ENCODE measurements at regions not wholly inside any gene's neighbourhood (a gene's known extent, or its start where the extent isn't known, plus 50 kb on each side); places are given as distances from the start of the nearest gene placed in this dataset.

DNA sequence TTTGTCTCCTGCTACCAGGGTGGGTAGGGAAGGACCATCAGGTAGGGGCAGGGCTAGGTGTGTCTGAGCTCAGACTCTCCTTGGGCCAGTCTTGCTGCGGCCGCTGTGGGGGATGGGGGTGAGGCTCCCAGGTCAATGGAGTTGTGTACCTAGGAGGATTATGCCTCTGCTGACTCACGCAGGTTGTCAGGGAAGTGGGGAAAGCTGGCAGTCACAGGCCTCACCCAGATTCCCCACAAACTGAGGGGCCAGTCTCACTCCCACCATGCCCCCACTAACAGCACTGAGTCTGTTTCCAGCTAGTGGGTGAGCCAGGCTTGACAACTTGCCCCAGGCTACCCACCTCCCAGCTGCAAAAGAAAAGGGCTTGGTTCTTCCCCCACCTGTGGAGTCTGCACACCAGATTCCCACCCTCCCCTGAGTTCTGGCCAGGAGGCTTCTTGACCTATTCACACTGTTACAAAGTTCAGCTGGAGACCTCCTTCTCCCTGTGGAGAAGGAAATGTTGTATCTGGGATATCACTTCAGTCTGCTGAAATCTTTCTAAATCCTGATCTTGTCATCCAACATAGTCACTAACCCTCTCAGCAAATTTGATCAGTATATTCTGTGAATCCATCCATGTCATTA, 69.2 kb upstream of the GJA8 start:
- TF ChIP-seq, protein P1, sequence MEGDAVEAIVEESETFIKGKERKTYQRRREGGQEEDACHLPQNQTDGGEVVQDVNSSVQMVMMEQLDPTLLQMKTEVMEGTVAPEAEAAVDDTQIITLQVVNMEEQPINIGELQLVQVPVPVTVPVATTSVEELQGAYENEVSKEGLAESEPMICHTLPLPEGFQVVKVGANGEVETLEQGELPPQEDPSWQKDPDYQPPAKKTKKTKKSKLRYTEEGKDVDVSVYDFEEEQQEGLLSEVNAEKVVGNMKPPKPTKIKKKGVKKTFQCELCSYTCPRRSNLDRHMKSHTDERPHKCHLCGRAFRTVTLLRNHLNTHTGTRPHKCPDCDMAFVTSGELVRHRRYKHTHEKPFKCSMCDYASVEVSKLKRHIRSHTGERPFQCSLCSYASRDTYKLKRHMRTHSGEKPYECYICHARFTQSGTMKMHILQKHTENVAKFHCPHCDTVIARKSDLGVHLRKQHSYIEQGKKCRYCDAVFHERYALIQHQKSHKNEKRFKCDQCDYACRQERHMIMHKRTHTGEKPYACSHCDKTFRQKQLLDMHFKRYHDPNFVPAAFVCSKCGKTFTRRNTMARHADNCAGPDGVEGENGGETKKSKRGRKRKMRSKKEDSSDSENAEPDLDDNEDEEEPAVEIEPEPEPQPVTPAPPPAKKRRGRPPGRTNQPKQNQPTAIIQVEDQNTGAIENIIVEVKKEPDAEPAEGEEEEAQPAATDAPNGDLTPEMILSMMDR (IDR thresholded peaks at IDR 0.05): no peak
- TF ChIP-seq POLR2AphosphoS5 (IDR thresholded peaks at IDR 0.05): no peak

Data from esophagus muscularis mucosa (tissue), 3 donors.